Osteoblast (primary cell): ENCODE measurements at regions not wholly inside any gene's neighbourhood (a gene's known extent, or its start where the extent isn't known, plus 50 kb on each side); places are given as distances from the start of the nearest gene placed in this dataset.

Source experiments
- DNase-seq: peaks from one replicate; pipeline ENCODE4 v3.0.0; 2011; ENCODE audit warnings: low spot score, mixed read lengths; ENCODE audit not compliant: insufficient read length; ENCODE audit errors: missing footprints
- H2AFZ ChIP-seq: 2 replicates; pipeline ENCODE4 v1.6.0; 2011; ENCODE audit warnings: mild to moderate bottlenecking, low read length
- H3K27ac ChIP-seq: 2 replicates; pipeline ENCODE4 v1.5.1; 2011; ENCODE audit warnings: mild to moderate bottlenecking, low read depth, low read length, moderate library complexity
- H3K27me3 ChIP-seq: 2 replicates; pipeline ENCODE4 v1.6.0; 2012; ENCODE audit warnings: mild to moderate bottlenecking, control low read depth, inconsistent platforms, low read length, moderate library complexity; ENCODE audit not compliant: insufficient read depth
- H3K36me3 ChIP-seq: 2 replicates; pipeline ENCODE4 v1.5.1; 2011; ENCODE audit warnings: mild to moderate bottlenecking, low read length, control low read depth, moderate library complexity; ENCODE audit not compliant: insufficient read depth
- H3K4me1 ChIP-seq: 2 replicates; pipeline ENCODE4 v1.5.1; 2011; ENCODE audit warnings: mild to moderate bottlenecking, low read length, control low read depth, moderate library complexity; ENCODE audit not compliant: insufficient read depth
- H3K4me2 ChIP-seq: 2 replicates; pipeline ENCODE4 v1.6.0; 2011; ENCODE audit warnings: mild to moderate bottlenecking, low read length; ENCODE audit not compliant: insufficient read depth
- H3K4me3 ChIP-seq: fragments of 200-600 bp; sonication (generic); 3 replicates; pipeline ENCODE4 v1.5.1; 2012; ENCODE audit warnings: mild to moderate bottlenecking, low read length, inconsistent platforms; ENCODE audit not compliant: insufficient read depth
- H3K79me2 ChIP-seq: 2 replicates; pipeline ENCODE4 v1.6.0; 2012; ENCODE audit warnings: mild to moderate bottlenecking, low read length, control low read depth, inconsistent platforms; ENCODE audit not compliant: insufficient read depth
- H3K9me3 ChIP-seq: 2 replicates; pipeline ENCODE4 v1.5.1; 2011; ENCODE audit warnings: low read depth, low read length, control low read depth
- H4K20me1 ChIP-seq: 2 replicates; pipeline ENCODE4 v1.6.0; 2012; ENCODE audit warnings: mild to moderate bottlenecking, low read length, control low read depth; ENCODE audit not compliant: insufficient read depth
- TF ChIP-seq, protein P1 (sequence below): IDR thresholded peaks from 2 replicates; pipeline ENCODE4 v1.5.1; 2011; ENCODE audit warnings: mild to moderate bottlenecking, low read depth, low read length, moderate library complexity; ENCODE audit errors: extremely low read depth

DNA sequence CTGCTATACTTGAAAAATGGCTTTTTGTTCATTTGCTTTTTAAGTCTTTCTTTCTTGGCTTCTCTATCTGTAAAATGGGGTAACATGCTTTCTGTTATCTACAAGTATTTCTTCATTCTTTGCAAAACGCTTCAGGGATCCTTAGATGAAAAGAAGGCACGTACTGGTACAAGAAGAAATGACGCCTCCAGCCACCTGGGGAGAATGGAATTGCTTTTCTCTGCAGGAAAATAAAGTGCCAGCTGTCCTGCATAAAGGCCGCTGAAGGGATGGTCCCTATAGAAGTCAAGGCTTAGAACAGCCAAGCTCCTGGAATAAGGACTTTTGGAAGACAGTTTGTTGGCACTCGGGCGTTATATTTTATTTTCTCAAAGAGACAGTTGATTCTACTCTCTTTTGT lies 210.8 kb upstream of the RASGEF1B start:
- no peaks in the 10 kb centered on the region for H4K20me1 ChIP-seq
- DNase-seq: no peak

DNA sequence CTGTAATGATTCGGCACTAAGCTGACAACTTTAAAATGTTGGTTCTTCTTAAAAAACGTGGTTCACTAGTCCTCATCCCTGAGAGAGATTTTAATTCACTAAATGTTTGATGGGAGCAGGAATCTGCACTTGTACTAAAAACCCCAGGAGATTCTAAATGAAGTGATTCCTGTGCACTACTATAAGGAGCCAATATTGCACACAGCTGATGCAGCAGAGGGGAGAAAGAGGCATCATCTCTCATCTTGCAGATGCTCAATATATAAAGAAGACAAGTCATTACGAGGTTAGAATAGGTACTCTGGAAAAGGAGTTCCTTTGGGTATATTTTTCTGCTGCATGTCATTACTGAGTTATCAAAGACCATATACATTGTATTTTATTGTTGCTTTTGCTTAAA lies 207.6 kb upstream of the RASGEF1B start:
- no peak overlapping the region for H3K27ac ChIP-seq
- TF ChIP-seq, protein P1, sequence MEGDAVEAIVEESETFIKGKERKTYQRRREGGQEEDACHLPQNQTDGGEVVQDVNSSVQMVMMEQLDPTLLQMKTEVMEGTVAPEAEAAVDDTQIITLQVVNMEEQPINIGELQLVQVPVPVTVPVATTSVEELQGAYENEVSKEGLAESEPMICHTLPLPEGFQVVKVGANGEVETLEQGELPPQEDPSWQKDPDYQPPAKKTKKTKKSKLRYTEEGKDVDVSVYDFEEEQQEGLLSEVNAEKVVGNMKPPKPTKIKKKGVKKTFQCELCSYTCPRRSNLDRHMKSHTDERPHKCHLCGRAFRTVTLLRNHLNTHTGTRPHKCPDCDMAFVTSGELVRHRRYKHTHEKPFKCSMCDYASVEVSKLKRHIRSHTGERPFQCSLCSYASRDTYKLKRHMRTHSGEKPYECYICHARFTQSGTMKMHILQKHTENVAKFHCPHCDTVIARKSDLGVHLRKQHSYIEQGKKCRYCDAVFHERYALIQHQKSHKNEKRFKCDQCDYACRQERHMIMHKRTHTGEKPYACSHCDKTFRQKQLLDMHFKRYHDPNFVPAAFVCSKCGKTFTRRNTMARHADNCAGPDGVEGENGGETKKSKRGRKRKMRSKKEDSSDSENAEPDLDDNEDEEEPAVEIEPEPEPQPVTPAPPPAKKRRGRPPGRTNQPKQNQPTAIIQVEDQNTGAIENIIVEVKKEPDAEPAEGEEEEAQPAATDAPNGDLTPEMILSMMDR: no peak
- H3K9me3 ChIP-seq: no peaks in the 10 kb centered on the region
- H3K79me2 ChIP-seq: no peaks in the 10 kb centered on the region
- no peaks in the 10 kb centered on the region for H3K36me3 ChIP-seq
- no peak overlapping the region for H3K4me3 ChIP-seq
- H3K27me3 ChIP-seq: no peaks in the 10 kb centered on the region
- no peak overlapping the region for H2AFZ ChIP-seq
- H3K4me2 ChIP-seq: no peak overlapping the region
- no peaks in the 10 kb centered on the region for H3K4me1 ChIP-seq
- no peaks in the 10 kb centered on the region for H4K20me1 ChIP-seq
- no peak for DNase-seq

More for the DNA sequence above, 210.8 kb upstream of the RASGEF1B start:
- Histone ChIP-seq H3K79me2 (no peaks in the 10 kb centered on the region), H3K27me3 (no peaks in the 10 kb centered on the region), H3K36me3 (no peaks in the 10 kb centered on the region), H2AFZ (no peak overlapping the region), H3K9me3 (no peaks in the 10 kb centered on the region), H3K4me2 (no peak overlapping the region), H3K27ac (no peak overlapping the region), H3K4me3 (no peak overlapping the region), H3K4me1 (no peaks in the 10 kb centered on the region)
- TF ChIP-seq, protein P1: no peak

DNA sequence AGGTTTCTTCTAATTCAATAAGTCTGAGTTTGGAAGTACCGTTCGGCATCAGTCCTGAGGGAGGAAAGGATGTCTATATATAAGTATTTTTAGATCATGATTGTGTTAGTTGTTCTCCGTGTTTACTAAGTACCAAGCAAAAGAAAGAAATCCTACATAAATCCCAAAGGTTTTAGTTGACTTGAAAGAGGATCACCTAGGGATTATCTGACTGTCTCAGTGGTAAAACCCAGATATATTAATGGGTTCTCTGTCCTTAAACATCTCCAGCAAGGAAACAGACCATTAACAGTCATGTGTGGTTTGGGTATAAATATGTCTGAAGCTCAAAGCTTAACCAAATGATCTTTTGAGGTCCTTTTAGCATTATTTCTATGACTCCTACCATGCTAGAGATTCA lies 207.1 kb upstream of the RASGEF1B start:
- no peak overlapping the region for H3K4me3 ChIP-seq
- H3K9me3 ChIP-seq: no peaks in the 10 kb centered on the region
- no peak for DNase-seq
- H3K27me3 ChIP-seq: no peaks in the 10 kb centered on the region
- H3K36me3 ChIP-seq: no peaks in the 10 kb centered on the region
- H4K20me1 ChIP-seq: no peaks in the 10 kb centered on the region
- TF ChIP-seq, protein P1: no peak
- H3K79me2 ChIP-seq: no peaks in the 10 kb centered on the region
- H3K27ac ChIP-seq: no peak overlapping the region
- no peak overlapping the region for H3K4me2 ChIP-seq
- H2AFZ ChIP-seq: no peak overlapping the region
- H3K4me1 ChIP-seq: no peaks in the 10 kb centered on the region

DNA sequence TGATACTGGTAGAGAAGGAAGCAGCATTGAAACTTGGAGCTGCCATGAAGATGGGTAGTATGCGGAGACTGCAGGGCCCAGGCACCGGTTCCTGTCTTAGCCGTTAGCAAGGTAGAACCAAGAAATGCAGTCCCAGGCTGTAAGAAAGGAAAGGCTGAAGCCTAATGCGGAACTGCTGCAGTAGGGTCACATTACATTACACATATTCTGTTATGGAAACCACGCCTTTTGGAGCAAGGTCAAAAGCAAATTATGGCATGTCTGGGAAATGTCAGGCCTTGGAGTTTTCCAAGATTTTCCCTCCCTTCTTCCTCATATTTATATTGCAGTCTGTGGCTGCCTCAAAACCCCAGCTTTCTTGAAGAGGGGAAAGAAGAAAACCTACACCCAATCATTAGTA lies 204.8 kb upstream of the RASGEF1B start:
- Histone ChIP-seq H3K4me1 (no peaks in the 10 kb centered on the region), H3K4me3 (no peak overlapping the region), H3K9me3 (no peaks in the 10 kb centered on the region), H3K79me2 (no peaks in the 10 kb centered on the region), H3K36me3 (no peaks in the 10 kb centered on the region), H4K20me1 (no peaks in the 10 kb centered on the region), H3K4me2 (no peak overlapping the region), H3K27me3 (no peaks in the 10 kb centered on the region), H2AFZ (no peak overlapping the region), H3K27ac (no peak overlapping the region)
- TF ChIP-seq, protein P1: no peak
- no peak for DNase-seq
